ENCODE measurements at regions not wholly inside any gene's neighbourhood (a gene's known extent, or its start where the extent isn't known, plus 50 kb on each side); places are given as distances from the start of the nearest gene placed in this dataset.

- no peak for TF ChIP-seq ZFP37 (tag by site-specific recombination; IDR thresholded peaks at IDR 0.05)
- TF ChIP-seq ZNF416 (tag by site-specific recombination; IDR thresholded peaks at IDR 0.05) = no peak
- no peak for TF ChIP-seq CTCF (tag by site-specific recombination; IDR thresholded peaks at IDR 0.05)
- no peak for TF ChIP-seq ZNF768 (tag by site-specific recombination; IDR thresholded peaks at IDR 0.05)
- TF ChIP-seq ZNF398 (tag by site-specific recombination; IDR thresholded peaks at IDR 0.05) = no peak
- no peak for TF ChIP-seq ZSCAN4 (tag by site-specific recombination; IDR thresholded peaks at IDR 0.05)
- TF ChIP-seq ZNF292 (tag by site-specific recombination; IDR thresholded peaks at IDR 0.05; ENCODE audit: borderline replicate concordance, low read depth) = no peak
Observed at GRCh38 chr3:88469216-88469615, 319.5 kb downstream of the C3orf38 start.

Measured in HEK293 (cell line).